ENCODE measurements at regions not wholly inside any gene's neighbourhood (a gene's known extent, or its start where the extent isn't known, plus 50 kb on each side); places are given as distances from the start of the nearest gene placed in this dataset.
A peak's percentile ranks its signal among the peaks of the same experiment; 100 is the strongest.

- Histone ChIP-seq H2BK5ac (ENCODE audit: low read depth, low read length, poor library complexity, severe bottlenecking) (no peak overlapping the region), H2AK5ac (ENCODE audit: low read depth, low read length) (no peak overlapping the region), H2BK15ac (ENCODE audit: low read depth, low read length) (no peak overlapping the region), H3K4me3 (ENCODE audit: insufficient read depth, low read depth, low read length) (no peak overlapping the region), H4K91ac (ENCODE audit: insufficient read depth, low read depth, low read length) (no peak overlapping the region), H3K9me3 (ENCODE audit: control insufficient read depth, insufficient read depth, low read length) (peaks cover 34% of the 10 kb centered on the region), H2AFZ (replicated peaks; ENCODE audit: low read length, poor library complexity) (peak overlapping the region; percentile 23), H2AK9ac (replicated peaks; ENCODE audit: low read depth, low read length, poor library complexity) (no peak overlapping the region), H4K8ac (ENCODE audit: low read depth in 2 of 2, low read length in 2 of 2) (no peak overlapping the region), H3K56ac (ENCODE audit: extremely low read depth, insufficient read depth, low read length) (no peak overlapping the region), H2BK20ac (ENCODE audit: low read depth, low read length) (no peak overlapping the region), H3K23ac (ENCODE audit: low read depth, low read length) (no peak overlapping the region), H3K9me1 (ENCODE audit: insufficient read depth, low read length) (no peaks in the 10 kb centered on the region), H3K9ac (ENCODE audit: low read depth, low read length) (no peak overlapping the region), H3K4me1 (ENCODE audit: control insufficient read depth, insufficient read depth, low read length) (no peaks in the 10 kb centered on the region), H4K5ac (ENCODE audit: low read depth, low read length) (no peak overlapping the region), H3K18ac (ENCODE audit: low read depth, low read length) (no peak overlapping the region), H2BK120ac (ENCODE audit: low read depth, low read length) (no peak overlapping the region), H3K14ac (replicated peaks; ENCODE audit: low read depth, low read length) (no peak overlapping the region), H3K27me3 (ENCODE audit: control insufficient read depth, insufficient read depth, low read length) (no peaks in the 10 kb centered on the region), H4K20me1 (ENCODE audit: insufficient read depth, low read length) (no peaks in the 10 kb centered on the region), H3K4me2 (ENCODE audit: low read depth, low read length) (no peak overlapping the region), H3K36me3 (ENCODE audit: control insufficient read depth, insufficient read depth, low read length) (no peaks in the 10 kb centered on the region), H3K4ac (ENCODE audit: low read depth, low read length) (no peak overlapping the region), H3K79me1 (ENCODE audit: low read depth in 1 of 2, low read length in 2 of 2) (no peaks in the 10 kb centered on the region), H3K27ac (ENCODE audit: insufficient read depth, low read length) (no peak overlapping the region)
- in situ Hi-C loops (cut with MboI; ENCODE audit: low sequenced_read_pairs), result no loop called here
- ATAC-seq (ENCODE audit: low read depth), result no peak
- POLR2A ChIA-PET (ENCODE audit: unreplicated experiment), result interaction anchor here (0.6 kb wide), 1 partner anchor 851 kb away, joined by 4 read pairs; no protein-coding TSS in a partner anchor
- no TSS peak for BruUV-seq (replicated peaks)
- dilution Hi-C loops (cut with HindIII; ENCODE audit: low sequenced_read_pairs, unreplicated experiment), result no loop called here
- CTCF ChIA-PET, result no interaction called here
- TF ChIP-seq CHD1 (IDR thresholded peaks at IDR 0.05; ENCODE audit: low read depth, low read length) (no peak), BHLHE40 (IDR thresholded peaks at IDR 0.05; ENCODE audit: low read depth, low read length) (no peak), RAD21 (IDR thresholded peaks at IDR 0.05; ENCODE audit: low read length) (no peak), MAZ (IDR thresholded peaks at IDR 0.05; ENCODE audit: borderline replicate concordance, low read depth, low read length) (no peak), MAFK (IDR thresholded peaks at IDR 0.05; ENCODE audit: low read depth, low read length) (no peak), SMC3 (IDR thresholded peaks at IDR 0.05; ENCODE audit: low read depth, low read length) (no peak), RCOR1 (IDR thresholded peaks at IDR 0.05; ENCODE audit: insufficient replicate concordance, low read length) (no peak), MXI1 (IDR thresholded peaks at IDR 0.05; ENCODE audit: borderline replicate concordance, low read depth, low read length) (no peak), FOS (IDR thresholded peaks at IDR 0.05; ENCODE audit: low read depth, low read length) (no peak)
- TF ChIP-seq, protein P1, sequence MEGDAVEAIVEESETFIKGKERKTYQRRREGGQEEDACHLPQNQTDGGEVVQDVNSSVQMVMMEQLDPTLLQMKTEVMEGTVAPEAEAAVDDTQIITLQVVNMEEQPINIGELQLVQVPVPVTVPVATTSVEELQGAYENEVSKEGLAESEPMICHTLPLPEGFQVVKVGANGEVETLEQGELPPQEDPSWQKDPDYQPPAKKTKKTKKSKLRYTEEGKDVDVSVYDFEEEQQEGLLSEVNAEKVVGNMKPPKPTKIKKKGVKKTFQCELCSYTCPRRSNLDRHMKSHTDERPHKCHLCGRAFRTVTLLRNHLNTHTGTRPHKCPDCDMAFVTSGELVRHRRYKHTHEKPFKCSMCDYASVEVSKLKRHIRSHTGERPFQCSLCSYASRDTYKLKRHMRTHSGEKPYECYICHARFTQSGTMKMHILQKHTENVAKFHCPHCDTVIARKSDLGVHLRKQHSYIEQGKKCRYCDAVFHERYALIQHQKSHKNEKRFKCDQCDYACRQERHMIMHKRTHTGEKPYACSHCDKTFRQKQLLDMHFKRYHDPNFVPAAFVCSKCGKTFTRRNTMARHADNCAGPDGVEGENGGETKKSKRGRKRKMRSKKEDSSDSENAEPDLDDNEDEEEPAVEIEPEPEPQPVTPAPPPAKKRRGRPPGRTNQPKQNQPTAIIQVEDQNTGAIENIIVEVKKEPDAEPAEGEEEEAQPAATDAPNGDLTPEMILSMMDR (conservative IDR thresholded peaks at IDR 0.05; ENCODE audit: low read depth, low read length), result no peak
- intact Hi-C loops (cut with micrococcal nuclease), result no loop called here
- DNase-seq, result no peak
- 80% methylated on average over 1 of the region's 8 CpGs; no CpG with 5 or more reads in 1 of the 2 experiments for WGBS, 2 experiments (ENCODE audit: extremely low coverage in 2 of 2, insufficient read length in 1 of 2)
Observed at GRCh38 chr7:156049366-156049765, 237.1 kb upstream of the SHH start.
